Fibroblast of lung (primary cell): ENCODE measurements at regions not wholly inside any gene's neighbourhood (a gene's known extent, or its start where the extent isn't known, plus 50 kb on each side); places are given as distances from the start of the nearest gene placed in this dataset.

ENCODE experiments used
- EZH2 ChIP-seq: IDR thresholded peaks from 2 replicates; pipeline ENCODE4 v1.5.1; 2012; ENCODE audit warnings: low read length, control low read depth, mild to moderate bottlenecking; ENCODE audit errors: missing control alignments
- TF ChIP-seq, protein P1 (sequence below), 2 donors: IDR thresholded peaks in 1 of 2; conservative IDR thresholded peaks in 1 of 2; 1 replicate in 1 of 2; 2 replicates in 1 of 2; pipeline ENCODE4 v1.5.1; 2011 to 2012; ENCODE audit warnings: low read length in 2 of 2, control low read depth in 1 of 2, inconsistent platforms in 1 of 2, low read depth in 1 of 2, mild to moderate bottlenecking in 1 of 2

DNA sequence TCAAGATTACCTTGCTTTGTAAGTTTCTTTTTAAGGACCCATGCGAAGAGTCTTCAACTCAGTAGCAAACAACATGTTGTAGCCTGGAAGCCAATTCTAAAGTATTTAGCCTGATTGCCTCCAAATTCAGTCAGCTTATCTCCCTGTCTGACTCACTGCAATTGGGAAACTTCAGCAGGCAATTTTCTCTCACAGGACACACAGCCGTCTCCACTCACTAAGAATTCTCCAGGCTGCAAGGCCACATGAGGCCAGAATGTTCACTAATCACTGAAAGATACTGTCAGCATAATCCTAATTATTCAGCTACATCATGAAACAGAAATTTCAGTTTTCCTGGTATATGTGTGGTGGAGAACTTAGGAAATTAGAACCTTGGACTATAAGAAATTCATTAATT is 78.1 kb upstream of the PDE1A start:
- TF ChIP-seq, protein P1, sequence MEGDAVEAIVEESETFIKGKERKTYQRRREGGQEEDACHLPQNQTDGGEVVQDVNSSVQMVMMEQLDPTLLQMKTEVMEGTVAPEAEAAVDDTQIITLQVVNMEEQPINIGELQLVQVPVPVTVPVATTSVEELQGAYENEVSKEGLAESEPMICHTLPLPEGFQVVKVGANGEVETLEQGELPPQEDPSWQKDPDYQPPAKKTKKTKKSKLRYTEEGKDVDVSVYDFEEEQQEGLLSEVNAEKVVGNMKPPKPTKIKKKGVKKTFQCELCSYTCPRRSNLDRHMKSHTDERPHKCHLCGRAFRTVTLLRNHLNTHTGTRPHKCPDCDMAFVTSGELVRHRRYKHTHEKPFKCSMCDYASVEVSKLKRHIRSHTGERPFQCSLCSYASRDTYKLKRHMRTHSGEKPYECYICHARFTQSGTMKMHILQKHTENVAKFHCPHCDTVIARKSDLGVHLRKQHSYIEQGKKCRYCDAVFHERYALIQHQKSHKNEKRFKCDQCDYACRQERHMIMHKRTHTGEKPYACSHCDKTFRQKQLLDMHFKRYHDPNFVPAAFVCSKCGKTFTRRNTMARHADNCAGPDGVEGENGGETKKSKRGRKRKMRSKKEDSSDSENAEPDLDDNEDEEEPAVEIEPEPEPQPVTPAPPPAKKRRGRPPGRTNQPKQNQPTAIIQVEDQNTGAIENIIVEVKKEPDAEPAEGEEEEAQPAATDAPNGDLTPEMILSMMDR (conservative IDR thresholded peaks at IDR 0.05 in 1 of 2, IDR thresholded peaks at IDR 0.05 in 1 of 2; ENCODE audit: low read depth in 1 of 2, low read length in 2 of 2), result no peak
- TF ChIP-seq EZH2, result no peak
